Testis (tissue), 2 donors: ENCODE measurements at regions not wholly inside any gene's neighbourhood (a gene's known extent, or its start where the extent isn't known, plus 50 kb on each side); places are given as distances from the start of the nearest gene placed in this dataset.
"Not testable (repeated sequence)": the region's sequence is repeated elsewhere in the genome, so short reads cannot be mapped to it uniquely, and the experiment has no call there.

Experiments
- DNase-seq: peaks from one replicate; pipeline ENCODE4 v3.0.0-alpha.2; 2019
- H3K27ac ChIP-seq, 2 donors: fragments of 200-600 bp; sonication (generic); one replicate each; pipeline ENCODE4 v1.5.1; 2019
- H3K27me3 ChIP-seq: fragments of 200-600 bp; sonication (generic); one replicate; pipeline ENCODE4 v1.5.1; 2019
- H3K36me3 ChIP-seq: fragments of 200-600 bp; sonication (generic); one replicate; pipeline ENCODE4 v1.5.1; 2017; ENCODE audit warnings: low read depth; ENCODE audit errors: missing control alignments
- H3K4me1 ChIP-seq: fragments of 200-600 bp; sonication (generic); one replicate; pipeline ENCODE4 v1.5.1; 2019
- H3K4me3 ChIP-seq, 2 donors: fragments of 200-600 bp; sonication (generic); one replicate each; pipeline ENCODE4 v1.5.1; 2017 to 2019
- H3K9me3 ChIP-seq: fragments of 200-600 bp; sonication (generic); one replicate; pipeline ENCODE4 v1.5.1; 2017
- CTCF ChIP-seq, 3 experiments: fragments of 450-650 bp in 2 of 3; fragments of 200-600 bp in 1 of 3; sonication (generic) in 1 of 3; IDR thresholded peaks; one replicate each; pipeline ENCODE4 v1.5.1; 2016 to 2019; ENCODE audit warnings: antibody characterized with exemption in 3 of 3, mild to moderate bottlenecking in 2 of 3, moderate library complexity in 1 of 3
- POLR2A ChIP-seq: fragments of 450-650 bp; IDR thresholded peaks from one replicate; pipeline ENCODE4 v1.6.1; 2017; ENCODE audit warnings: antibody characterized with exemption, mild to moderate bottlenecking, moderate library complexity
- WGBS, 2 donors: methylation state at CpG; one replicate each; pipeline ENCODE4 v1.1.5; 2018; 5-methylcytosine and 5-hydroxymethylcytosine counted together
- intact Hi-C: fragments of 100-400 bp; cut with DNase I; formaldehyde crosslinking; loops from one replicate; pipeline ENCODE4 v1.15.1; 2023; ENCODE audit warnings: low total_unique reads

DNA sequence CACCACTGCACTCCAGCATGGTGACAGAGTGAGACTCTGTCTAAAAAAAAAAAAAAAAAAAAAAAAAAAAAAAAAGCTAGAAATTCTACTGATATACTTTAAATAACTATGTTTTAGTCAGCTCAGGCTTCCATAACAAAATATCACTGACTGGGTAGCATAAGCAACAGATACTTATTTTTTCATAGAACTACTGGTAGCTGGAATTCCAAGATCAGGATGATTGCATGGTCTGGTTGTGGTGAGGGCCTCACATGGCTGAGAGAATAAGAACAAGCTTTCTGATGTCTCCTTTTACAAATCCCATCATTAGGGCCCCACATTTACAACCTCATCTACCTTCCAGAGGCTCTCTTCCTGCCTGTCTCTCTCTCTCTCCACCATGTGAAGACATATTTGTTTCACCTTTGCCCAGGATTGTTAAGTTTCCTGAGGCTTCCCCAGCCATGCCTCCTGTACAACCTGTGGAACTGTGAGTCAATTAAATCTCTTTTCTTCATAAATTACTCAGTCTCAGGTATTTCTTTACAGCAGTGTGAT lies 126.7 kb upstream of the SEMA3C start:
- no peak for TF ChIP-seq CTCF (IDR thresholded peaks at IDR 0.05)
- no peak for TF ChIP-seq POLR2A
- Histone ChIP-seq H3K4me3 (no peak overlapping the region), H3K36me3 (no peaks in the 10 kb centered on the region), H3K9me3 (no peaks in the 10 kb centered on the region), H3K4me1 (no peaks in the 10 kb centered on the region), H3K27me3 (no peaks in the 10 kb centered on the region), H3K27ac (no peak overlapping the region)
- no peak for DNase-seq
- intact Hi-C loops = no loop called here

DNA sequence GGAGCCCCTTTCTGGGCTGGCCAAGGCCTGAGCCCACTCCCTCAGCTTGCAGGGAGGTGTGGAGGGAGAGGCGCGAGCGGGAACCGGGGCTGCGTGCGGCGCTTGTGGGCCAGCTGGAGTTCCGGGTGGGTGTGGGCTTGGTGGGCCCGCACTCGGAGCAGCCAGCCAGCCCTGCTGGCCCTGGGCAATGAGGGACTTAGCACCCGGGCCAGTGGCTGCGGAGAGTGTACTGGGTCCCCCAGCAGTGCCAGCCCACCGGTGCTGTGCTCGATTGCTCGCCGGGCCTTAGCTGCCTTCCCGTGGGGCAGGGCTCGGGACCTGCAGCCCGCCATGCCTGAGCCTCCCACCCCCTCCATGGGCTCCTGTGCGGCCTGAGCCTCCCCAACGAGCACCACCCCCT lies 123.8 kb upstream of the SEMA3C start:
- intact Hi-C loops, H3K4me1 ChIP-seq, H3K36me3 ChIP-seq, H3K4me3 ChIP-seq, H3K27ac ChIP-seq, H3K9me3 ChIP-seq, DNase-seq, H3K27me3 ChIP-seq: not testable (repeated sequence)
- 96% methylated on average over 17 of the region's 21 CpGs; no CpG with 5 or more reads in 1 of the 2 donors for WGBS, 2 donors

DNA sequence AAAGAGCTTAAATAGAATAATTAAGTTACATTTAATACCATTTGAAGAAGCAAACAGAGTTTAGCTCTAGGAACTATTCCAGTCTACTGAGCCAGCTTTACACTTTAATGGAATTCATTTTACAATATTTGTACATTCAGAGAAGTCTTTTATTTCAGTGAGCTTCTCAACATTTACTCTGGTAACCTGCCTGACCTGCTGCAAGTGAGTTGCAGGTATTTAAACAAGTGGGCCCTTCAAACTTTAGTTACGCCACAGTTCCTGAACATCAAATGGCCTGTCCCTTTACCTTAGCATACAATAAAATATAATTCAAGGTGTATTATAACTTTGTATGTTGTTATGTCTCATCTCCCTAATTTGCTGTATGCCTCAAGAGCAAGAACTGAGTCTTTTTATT lies 121.6 kb upstream of the SEMA3C start:
- 94 to 97% methylated on average over 1 of the region's 1 CpG for WGBS, 2 donors
- DNase-seq = no peak

DNA sequence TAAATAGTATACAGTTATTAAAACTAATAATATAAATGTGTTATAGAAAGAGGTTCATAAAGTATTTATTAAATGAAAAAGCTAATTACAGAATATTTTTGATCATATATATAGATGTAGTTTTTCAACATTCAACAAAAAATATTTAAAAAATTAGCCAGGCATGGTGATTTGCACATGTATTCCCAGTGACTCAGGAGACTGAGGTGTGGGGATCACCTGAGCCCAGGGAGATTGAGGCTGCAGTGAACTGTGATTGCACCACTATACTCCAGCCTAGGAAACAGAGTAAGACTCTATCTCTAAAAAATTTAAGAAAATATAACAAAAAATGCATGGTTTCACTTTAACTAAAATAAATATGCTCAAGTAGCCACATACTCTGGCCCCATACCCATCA lies 118.0 kb upstream of the SEMA3C start:
- DNase-seq = no peak
- H3K27me3 ChIP-seq = no peaks in the 10 kb centered on the region
- no peak overlapping the region for H3K27ac ChIP-seq
- H3K36me3 ChIP-seq = no peaks in the 10 kb centered on the region
- H3K4me3 ChIP-seq = no peak overlapping the region
- no peaks in the 10 kb centered on the region for H3K9me3 ChIP-seq
- TF ChIP-seq CTCF (IDR thresholded peaks at IDR 0.05) (no peak), POLR2A (no peak)
- H3K4me1 ChIP-seq = no peaks in the 10 kb centered on the region
- intact Hi-C loops = no loop called here

More for the DNA sequence above, 121.6 kb upstream of the SEMA3C start:
- Histone ChIP-seq H3K27ac (no peak overlapping the region), H3K4me3 (no peak overlapping the region), H3K36me3 (no peaks in the 10 kb centered on the region), H3K27me3 (no peaks in the 10 kb centered on the region), H3K9me3 (no peaks in the 10 kb centered on the region), H3K4me1 (no peaks in the 10 kb centered on the region)
- intact Hi-C loops = no loop called here
- TF ChIP-seq POLR2A (no peak), CTCF (IDR thresholded peaks at IDR 0.05) (no peak)

- intact Hi-C loops = no loop called here
- no peak for DNase-seq
- Histone ChIP-seq H3K4me1 (no peaks in the 10 kb centered on the region), H3K4me3 (no peak overlapping the region), H3K27ac (no peak overlapping the region), H3K36me3 (no peaks in the 10 kb centered on the region), H3K27me3 (no peaks in the 10 kb centered on the region), H3K9me3 (no peaks in the 10 kb centered on the region)
- 36 to 47% methylated on average over 5 of the region's 5 CpGs for WGBS, 2 donors
- TF ChIP-seq POLR2A = no peak
- TF ChIP-seq CTCF (IDR thresholded peaks at IDR 0.05) = no peak
Observed at GRCh38 chr7:81036057-81036456, 117.2 kb upstream of the SEMA3C start.
